HCT116 (cell line): ENCODE measurements at regions not wholly inside any gene's neighbourhood (a gene's known extent, or its start where the extent isn't known, plus 50 kb on each side); places are given as distances from the start of the nearest gene placed in this dataset.

ENCODE experiments used
- ATAC-seq: fragments of 200-7000 bp; cut with Tn5 transposase; 2 replicates; pipeline ENCODE4 v1.9.1; 2020; ENCODE audit warnings: mild to moderate bottlenecking, moderate library complexity
- BruUV-seq: library from RNA; stranded (reverse); fragments of 400-500 nt; replicated peaks from 2 replicates; lab custom pipeline; 2021; lab: Mats Ljungman, UMichigan
- CTCF ChIA-PET: fragments of 300-600 bp; sonication (Branson Sonifier 250); formaldehyde crosslinking; loops from one replicate; lab custom pipeline; 2021; ENCODE audit warnings: antibody characterized with exemption; lab: Charles Lee
- POLR2A ChIA-PET: fragments of 300-600, 350-600 bp; sonication (Branson Sonifier 250); formaldehyde crosslinking; loops from one replicate; lab custom pipeline; 2021; ENCODE audit warnings: antibody characterized with exemption; lab: Charles Lee
- RAD21 ChIA-PET, 2 experiments: fragments of 300-600 bp; sonication (Branson Sonifier 250); formaldehyde crosslinking; loops; one replicate each; lab custom pipeline; 2023; ENCODE audit warnings: low total read pairs in 2 of 2; ENCODE audit not compliant: uncharacterized antibody in 2 of 2, unreplicated experiment in 2 of 2, low non-redundant PET in 1 of 2; lab: Charles Lee
- DNase-seq: peaks from one replicate; pipeline ENCODE4 v3.0.0-alpha.2; 2010; ENCODE audit warnings: low read depth, low spot score
- H2AFZ ChIP-seq: fragments of 200-600 bp; shearing (Covaris generic), sonication (generic); 2 replicates; pipeline ENCODE4 v1.6.1; 2017; ENCODE audit warnings: low read depth, mixed run types, mixed read lengths, antibody characterized with exemption, low read length; ENCODE audit not compliant: poor library complexity, severe bottlenecking
- H3K27ac ChIP-seq: 2 replicates; pipeline ENCODE4 v1.5.1; 2012; ENCODE audit warnings: low read depth, low read length
- H3K27me3 ChIP-seq: fragments of 200-600 bp; sonication (generic); 2 replicates; pipeline ENCODE4 v1.6.1; 2016; ENCODE audit warnings: mixed run types, low read length, mixed read lengths; ENCODE audit not compliant: insufficient read depth
- H3K36me3 ChIP-seq, 2 experiments: fragments of 200-500 bp in 1 of 2; fragments of 200-600 bp in 1 of 2; sonication (Bioruptor generic) in 1 of 2; sonication (generic) in 1 of 2; 2 replicates each; pipeline versions ENCODE4 v1.5.1 to v1.6.1; 2014 to 2016; ENCODE audit warnings: low read length in 2 of 2, inconsistent platforms in 1 of 2, mixed read lengths in 1 of 2, mixed run types in 1 of 2; ENCODE audit not compliant: insufficient read depth in 2 of 2, control insufficient read depth in 1 of 2
- H3K4me1 ChIP-seq, 2 experiments: fragments of 200-600 bp in 1 of 2; sonication (generic) in 1 of 2; 2 replicates each; pipeline versions ENCODE4 v1.5.1 to v1.6.1; 2012 to 2017; ENCODE audit warnings: low read length in 2 of 2, inconsistent platforms in 1 of 2, mild to moderate bottlenecking in 1 of 2, mixed read lengths in 1 of 2, mixed run types in 1 of 2, moderate library complexity in 1 of 2; ENCODE audit not compliant: insufficient read depth in 2 of 2, control insufficient read depth in 1 of 2
- H3K4me2 ChIP-seq: fragments of 200-600 bp; sonication (generic); 2 replicates; pipeline ENCODE4 v1.6.1; 2017; ENCODE audit warnings: mixed run types, low read length, mixed read lengths
- H3K4me3 ChIP-seq, 2 experiments: fragments of 200-600 bp in 1 of 2; sonication (generic) in 1 of 2; replicated peaks in 1 of 2; 2 replicates each; pipeline ENCODE4 v1.5.1; 2011 to 2016; ENCODE audit warnings: low read length in 2 of 2, control low read depth in 1 of 2, low read depth in 1 of 2, mild to moderate bottlenecking in 1 of 2, mixed read lengths in 1 of 2, mixed run types in 1 of 2
- H3K79me2 ChIP-seq: fragments of 200-600 bp; sonication (generic); 2 replicates; pipeline ENCODE4 v1.6.1; 2017; ENCODE audit warnings: mild to moderate bottlenecking, mixed run types, low read length, moderate library complexity, mixed read lengths; ENCODE audit not compliant: insufficient read depth
- H3K9ac ChIP-seq: fragments of 200-600 bp; sonication (generic); 2 replicates; pipeline ENCODE4 v1.6.1; 2016; ENCODE audit warnings: low read length, mixed read lengths
- H3K9me2 ChIP-seq: fragments of 200-600 bp; sonication (generic), shearing (Covaris generic); 2 replicates; pipeline ENCODE4 v1.6.1; 2017; ENCODE audit warnings: mixed run types, mild to moderate bottlenecking, moderate library complexity; ENCODE audit not compliant: insufficient read depth
- H3K9me3 ChIP-seq, 2 experiments: fragments of 200-500 bp in 1 of 2; fragments of 200-600 bp in 1 of 2; sonication (Bioruptor generic) in 1 of 2; sonication (generic) in 1 of 2; 2 replicates each; pipeline ENCODE4 v1.6.1; 2014 to 2017; ENCODE audit warnings: low read length in 2 of 2, mixed read lengths in 2 of 2, inconsistent platforms in 1 of 2, low read depth in 1 of 2, mild to moderate bottlenecking in 1 of 2, mixed run types in 1 of 2, moderate library complexity in 1 of 2; ENCODE audit not compliant: control insufficient read depth in 1 of 2, insufficient read depth in 1 of 2
- H4K20me1 ChIP-seq: fragments of 200-600 bp; sonication (generic), shearing (Covaris generic); 2 replicates; pipeline ENCODE4 v1.6.1; 2017; ENCODE audit warnings: mixed run types, mild to moderate bottlenecking, moderate library complexity; ENCODE audit not compliant: insufficient read depth
- CBX3 ChIP-seq: IDR thresholded peaks from 2 replicates; pipeline ENCODE4 v1.6.1; 2012; ENCODE audit warnings: low read depth
- CEBPB ChIP-seq: IDR thresholded peaks from 2 replicates; pipeline ENCODE4 v1.6.1; 2012; ENCODE audit warnings: low read depth
- ELF1 ChIP-seq: IDR thresholded peaks from 2 replicates; pipeline ENCODE4 v1.6.1; 2012; ENCODE audit warnings: low read depth, borderline replicate concordance
- EZH2 ChIP-seq: fragments of 200-600 bp; sonication (generic); IDR thresholded peaks from 2 replicates; pipeline ENCODE4 v1.6.1; 2017; ENCODE audit warnings: antibody characterized with exemption, mixed run types
- EZH2phosphoT487 ChIP-seq: fragments of 200-600 bp; IDR thresholded peaks from 2 replicates; pipeline ENCODE4 v1.6.1; 2018; ENCODE audit warnings: antibody characterized with exemption, borderline replicate concordance
- JUND ChIP-seq: IDR thresholded peaks from 2 replicates; pipeline ENCODE4 v1.6.1; 2012
- POLR2A ChIP-seq: IDR thresholded peaks from 2 replicates; pipeline ENCODE4 v1.7.0; 2011; ENCODE audit warnings: borderline replicate concordance; ENCODE audit not compliant: insufficient read depth, insufficient read length; ENCODE audit errors: extremely low read depth
- POLR2AphosphoS5 ChIP-seq: IDR thresholded peaks from 2 replicates; pipeline ENCODE4 v1.6.1; 2011; ENCODE audit warnings: mild to moderate bottlenecking, low read depth, low read length, moderate library complexity
- RAD21 ChIP-seq: IDR thresholded peaks from 2 replicates; pipeline ENCODE4 v1.6.1; 2012; ENCODE audit warnings: low read depth, mild to moderate bottlenecking
- SIN3A ChIP-seq: IDR thresholded peaks from 2 replicates; pipeline ENCODE4 v1.6.1; 2012; ENCODE audit warnings: low read depth
- TCF7L2 ChIP-seq: IDR thresholded peaks from 2 replicates; pipeline ENCODE4 v1.7.0; 2011; ENCODE audit warnings: borderline replicate concordance, inconsistent platforms; ENCODE audit not compliant: insufficient read depth, insufficient read length; ENCODE audit errors: extremely low read depth
- YY1 ChIP-seq: IDR thresholded peaks from 2 replicates; pipeline ENCODE4 v1.6.1; 2011; ENCODE audit warnings: low read length, low read depth, moderate library complexity, mild to moderate bottlenecking; ENCODE audit not compliant: insufficient replicate concordance; ENCODE audit errors: extremely low read depth
- ZFX ChIP-seq: fragments of 450-650 bp; IDR thresholded peaks from 2 replicates; pipeline ENCODE4 v1.6.1; 2017
- intact Hi-C: fragments of 100-400 bp; cut with micrococcal nuclease; formaldehyde crosslinking; loops from 2 replicates; pipeline ENCODE4 v1.10.0; 2022
- TF ChIP-seq, protein P1 (sequence below): IDR thresholded peaks from 2 replicates; pipeline ENCODE4 v1.6.1; 2011; ENCODE audit warnings: mild to moderate bottlenecking, low read length, moderate library complexity; ENCODE audit not compliant: insufficient replicate concordance; ENCODE audit errors: extremely low read depth
- TF ChIP-seq, protein P2 (sequence below): IDR thresholded peaks from 2 replicates; pipeline ENCODE4 v1.6.1; 2012
- TF ChIP-seq, protein P3 (sequence below), 3 experiments: fragments of 200-600 bp in 1 of 3; sonication (generic) in 1 of 3; IDR thresholded peaks in 2 of 3; conservative IDR thresholded peaks in 1 of 3; 2 replicates each; pipeline ENCODE4 v1.5.1; 2012 to 2017; ENCODE audit warnings: low read depth in 2 of 3, low read length in 2 of 3, antibody characterized with exemption in 1 of 3, borderline replicate concordance in 1 of 3, control low read depth in 1 of 3, mild to moderate bottlenecking in 1 of 3, mixed read lengths in 1 of 3, mixed run types in 1 of 3, moderate library complexity in 1 of 3; ENCODE audit not compliant: insufficient read depth in 1 of 3
- TF ChIP-seq, protein P4 (sequence below): IDR thresholded peaks from 2 replicates; pipeline ENCODE4 v1.6.1; 2012

DNA sequence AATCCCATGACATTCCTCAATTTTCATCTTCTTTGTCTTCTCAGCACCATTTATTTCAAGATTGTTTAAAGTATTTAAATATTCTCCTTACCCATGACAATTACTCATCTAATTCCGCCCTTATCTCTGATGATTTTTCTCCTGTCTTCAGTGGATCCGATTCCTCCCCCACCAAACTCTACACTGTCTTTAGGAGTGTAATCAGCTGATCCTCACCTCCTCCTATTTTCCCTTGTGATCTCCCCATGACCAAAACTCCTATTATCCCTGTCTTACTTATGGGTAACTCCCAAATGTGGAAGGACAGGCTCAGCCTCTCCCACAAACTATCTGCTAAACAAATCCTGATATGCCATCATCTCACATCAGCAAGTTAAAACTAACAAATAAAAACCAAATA is 335.3 kb upstream of the RUNX1 start:
- CTCF ChIA-PET: no interaction called here
- no peak for ATAC-seq

DNA sequence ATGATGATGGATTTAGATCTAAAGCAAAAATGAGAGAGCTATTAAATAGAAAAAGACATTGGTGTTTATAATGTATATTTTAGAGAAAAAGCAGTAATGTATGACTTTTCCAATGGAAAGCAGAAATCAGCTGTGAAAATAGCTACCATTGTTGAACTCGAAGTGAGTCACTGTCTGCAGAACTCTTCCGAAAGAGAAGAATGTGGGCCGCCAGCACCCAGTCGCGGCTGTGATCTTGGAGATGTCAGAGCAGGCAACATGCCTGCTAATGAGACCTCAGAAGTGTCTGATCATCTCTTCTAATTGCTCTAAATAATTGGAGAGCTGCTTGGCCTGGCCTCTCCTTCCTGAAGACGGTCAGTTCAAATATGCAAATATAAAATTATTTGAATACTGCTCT is 333.6 kb upstream of the RUNX1 start:
- Histone ChIP-seq H3K36me3 (no peaks in the 10 kb centered on the region), H2AFZ (no peak overlapping the region), H4K20me1 (no peaks in the 10 kb centered on the region), H3K4me3 (no peak overlapping the region), H3K9me2 (no peaks in the 10 kb centered on the region), H3K4me2 (no peak overlapping the region), H3K9ac (no peak overlapping the region), H3K79me2 (no peaks in the 10 kb centered on the region), H3K27ac (no peak overlapping the region), H3K9me3 (no peaks in the 10 kb centered on the region), H3K4me1 (no peaks in the 10 kb centered on the region), H3K27me3 (no peaks in the 10 kb centered on the region)
- CTCF ChIA-PET: no interaction called here
- POLR2A ChIA-PET: no interaction called here
- DNase-seq: no peak
- intact Hi-C loops: no loop called here
- RAD21 ChIA-PET: no interaction called here
- BruUV-seq: no TSS peak
- no peak for ATAC-seq
- TF ChIP-seq RAD21 (no peak), EZH2phosphoT487 (no peak), CEBPB (no peak), YY1 (no peak), POLR2AphosphoS5 (no peak), ZFX (no peak), JUND (no peak), POLR2A (no peak), ELF1 (no peak), SIN3A (no peak)
- TF ChIP-seq, protein P1, sequence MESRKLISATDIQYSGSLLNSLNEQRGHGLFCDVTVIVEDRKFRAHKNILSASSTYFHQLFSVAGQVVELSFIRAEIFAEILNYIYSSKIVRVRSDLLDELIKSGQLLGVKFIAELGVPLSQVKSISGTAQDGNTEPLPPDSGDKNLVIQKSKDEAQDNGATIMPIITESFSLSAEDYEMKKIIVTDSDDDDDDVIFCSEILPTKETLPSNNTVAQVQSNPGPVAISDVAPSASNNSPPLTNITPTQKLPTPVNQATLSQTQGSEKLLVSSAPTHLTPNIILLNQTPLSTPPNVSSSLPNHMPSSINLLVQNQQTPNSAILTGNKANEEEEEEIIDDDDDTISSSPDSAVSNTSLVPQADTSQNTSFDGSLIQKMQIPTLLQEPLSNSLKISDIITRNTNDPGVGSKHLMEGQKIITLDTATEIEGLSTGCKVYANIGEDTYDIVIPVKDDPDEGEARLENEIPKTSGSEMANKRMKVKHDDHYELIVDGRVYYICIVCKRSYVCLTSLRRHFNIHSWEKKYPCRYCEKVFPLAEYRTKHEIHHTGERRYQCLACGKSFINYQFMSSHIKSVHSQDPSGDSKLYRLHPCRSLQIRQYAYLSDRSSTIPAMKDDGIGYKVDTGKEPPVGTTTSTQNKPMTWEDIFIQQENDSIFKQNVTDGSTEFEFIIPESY: no peak
- TF ChIP-seq, protein P2, sequence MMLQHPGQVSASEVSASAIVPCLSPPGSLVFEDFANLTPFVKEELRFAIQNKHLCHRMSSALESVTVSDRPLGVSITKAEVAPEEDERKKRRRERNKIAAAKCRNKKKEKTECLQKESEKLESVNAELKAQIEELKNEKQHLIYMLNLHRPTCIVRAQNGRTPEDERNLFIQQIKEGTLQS: no peak

More for the DNA sequence above, 335.3 kb upstream of the RUNX1 start:
- Histone ChIP-seq H2AFZ (no peak overlapping the region), H3K36me3 (no peaks in the 10 kb centered on the region), H3K9ac (no peak overlapping the region), H3K27ac (no peak overlapping the region), H3K4me1 (no peaks in the 10 kb centered on the region), H4K20me1 (no peaks in the 10 kb centered on the region), H3K4me3 (no peak overlapping the region), H3K9me3 (no peaks in the 10 kb centered on the region), H3K79me2 (no peaks in the 10 kb centered on the region), H3K4me2 (no peak overlapping the region), H3K9me2 (no peaks in the 10 kb centered on the region), H3K27me3 (no peaks in the 10 kb centered on the region)
- POLR2A ChIA-PET: no interaction called here
- intact Hi-C loops: no loop called here
- no peak for DNase-seq
- TF ChIP-seq EZH2 (no peak), TCF7L2 (no peak), ZFX (no peak), ELF1 (no peak), CEBPB (no peak), CBX3 (no peak), YY1 (no peak)
- TF ChIP-seq, protein P3, sequence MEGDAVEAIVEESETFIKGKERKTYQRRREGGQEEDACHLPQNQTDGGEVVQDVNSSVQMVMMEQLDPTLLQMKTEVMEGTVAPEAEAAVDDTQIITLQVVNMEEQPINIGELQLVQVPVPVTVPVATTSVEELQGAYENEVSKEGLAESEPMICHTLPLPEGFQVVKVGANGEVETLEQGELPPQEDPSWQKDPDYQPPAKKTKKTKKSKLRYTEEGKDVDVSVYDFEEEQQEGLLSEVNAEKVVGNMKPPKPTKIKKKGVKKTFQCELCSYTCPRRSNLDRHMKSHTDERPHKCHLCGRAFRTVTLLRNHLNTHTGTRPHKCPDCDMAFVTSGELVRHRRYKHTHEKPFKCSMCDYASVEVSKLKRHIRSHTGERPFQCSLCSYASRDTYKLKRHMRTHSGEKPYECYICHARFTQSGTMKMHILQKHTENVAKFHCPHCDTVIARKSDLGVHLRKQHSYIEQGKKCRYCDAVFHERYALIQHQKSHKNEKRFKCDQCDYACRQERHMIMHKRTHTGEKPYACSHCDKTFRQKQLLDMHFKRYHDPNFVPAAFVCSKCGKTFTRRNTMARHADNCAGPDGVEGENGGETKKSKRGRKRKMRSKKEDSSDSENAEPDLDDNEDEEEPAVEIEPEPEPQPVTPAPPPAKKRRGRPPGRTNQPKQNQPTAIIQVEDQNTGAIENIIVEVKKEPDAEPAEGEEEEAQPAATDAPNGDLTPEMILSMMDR (IDR thresholded peaks at IDR 0.05 in 2 of 3, conservative IDR thresholded peaks at IDR 0.05 in 1 of 3; ENCODE audit: borderline replicate concordance in 1 of 3, insufficient read depth in 1 of 3, low read depth in 2 of 3, low read length in 2 of 3): no peak
- TF ChIP-seq, protein P4, sequence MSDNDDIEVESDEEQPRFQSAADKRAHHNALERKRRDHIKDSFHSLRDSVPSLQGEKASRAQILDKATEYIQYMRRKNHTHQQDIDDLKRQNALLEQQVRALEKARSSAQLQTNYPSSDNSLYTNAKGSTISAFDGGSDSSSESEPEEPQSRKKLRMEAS: no peak
- no TSS peak for BruUV-seq
- RAD21 ChIA-PET: no interaction called here
